Upper lobe of left lung (tissue), 6 donors: ENCODE measurements at regions not wholly inside any gene's neighbourhood (a gene's known extent, or its start where the extent isn't known, plus 50 kb on each side); places are given as distances from the start of the nearest gene placed in this dataset.

Experiments used
- ATAC-seq, 2 donors: fragments of 200-7000 bp; cut with Tn5 transposase; one replicate each; pipeline ENCODE4 v1.9.1; 2022; ENCODE audit warnings: mild to moderate bottlenecking in 2 of 2, moderate library complexity in 2 of 2; ENCODE audit not compliant: low FRiP score in 2 of 2
- DNase-seq, 2 donors: peaks; one replicate each; pipeline ENCODE4 v3.0.0-alpha.2; 2019 to 2020
- H3K27ac ChIP-seq, 4 donors: fragments of 200-600 bp; sonication (generic); one replicate each; pipeline ENCODE4 v1.5.1; 2016 to 2019
- H3K27me3 ChIP-seq, 4 donors: fragments of 200-600 bp; sonication (generic); one replicate each; pipeline ENCODE4 v1.5.1; 2017 to 2019
- H3K36me3 ChIP-seq, 4 donors: fragments of 200-600 bp; sonication (generic); one replicate each; pipeline ENCODE4 v1.5.1; 2016 to 2019
- H3K4me1 ChIP-seq, 4 donors: fragments of 200-600 bp; sonication (generic); one replicate each; pipeline ENCODE4 v1.5.1; 2018 to 2019
- H3K4me3 ChIP-seq, 4 donors: fragments of 200-600 bp; sonication (generic); one replicate each; pipeline ENCODE4 v1.5.1; 2017 to 2019; ENCODE audit warnings: mild to moderate bottlenecking in 2 of 4, moderate library complexity in 1 of 4
- H3K9me3 ChIP-seq, 4 donors: fragments of 200-600 bp; sonication (generic); one replicate each; pipeline ENCODE4 v1.5.1; 2018 to 2019
- EP300 ChIP-seq, 4 donors: sonication (generic); formaldehyde crosslinking; IDR thresholded peaks; one replicate each; pipeline ENCODE4 v1.5.1; 2017; ENCODE audit warnings: antibody characterized with exemption in 4 of 4, control low read depth in 2 of 4
- POLR2A ChIP-seq, 4 donors: fragments of 450-650 bp; IDR thresholded peaks; one replicate each; pipeline ENCODE4 v1.5.1; 2016 to 2017; ENCODE audit warnings: antibody characterized with exemption in 4 of 4, mild to moderate bottlenecking in 2 of 4
- POLR2AphosphoS5 ChIP-seq, 2 donors: sonication (generic); formaldehyde crosslinking; IDR thresholded peaks; one replicate each; pipeline ENCODE4 v1.5.1; 2017; ENCODE audit warnings: antibody characterized with exemption in 2 of 2
- WGBS, 2 donors: methylation state at CpG; one replicate each; pipeline ENCODE4 v1.1.5; 2017 to 2018; 5-methylcytosine and 5-hydroxymethylcytosine counted together
- TF ChIP-seq, protein P1 (sequence below), 6 experiments: fragments of 450-650 bp in 4 of 6; fragments of 200-600 bp in 2 of 6; sonication (generic) in 2 of 6; IDR thresholded peaks; one replicate each; pipeline ENCODE4 v1.5.1; 2016 to 2019; ENCODE audit warnings: antibody characterized with exemption in 6 of 6
- donor health status: DM: no; HTN: no; CAD: no; lungs with moderate emphysema.
- donor health status: DM: no; HTN: yes; CAD: no; lungs with severe emphysema.

DNA sequence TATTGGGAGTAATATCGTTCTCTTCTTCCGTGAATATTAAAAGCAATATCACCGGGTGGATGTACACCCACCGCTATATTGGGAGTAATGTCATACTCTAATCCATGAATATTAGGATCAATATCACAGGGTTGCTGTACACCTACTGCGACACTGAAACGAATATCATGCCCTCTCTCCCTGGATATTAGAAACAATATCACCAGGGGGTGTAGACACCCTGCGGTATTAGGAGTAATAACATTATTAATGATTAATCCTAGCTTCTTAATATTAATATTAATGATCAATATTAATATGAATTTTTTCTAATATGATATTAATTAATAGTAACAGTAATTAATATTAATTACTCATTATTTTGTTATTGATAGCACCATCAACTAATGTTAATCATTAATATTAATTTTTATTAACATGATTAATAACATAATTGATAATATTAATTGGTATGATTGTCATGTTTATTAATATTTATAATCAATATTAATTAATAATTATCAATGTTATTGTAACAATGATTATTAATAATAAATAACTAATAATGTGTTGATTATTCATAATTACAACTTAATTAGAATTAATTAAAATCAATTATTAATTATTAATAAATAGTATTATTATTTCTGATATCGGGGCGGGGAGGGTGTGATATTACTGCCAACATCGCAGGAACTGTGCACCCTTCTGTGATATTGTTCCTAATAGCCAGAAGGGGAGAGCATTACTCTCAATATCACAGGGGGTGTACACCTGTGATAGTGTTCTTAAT lies 121.3 kb upstream of the C1GALT1 start:
- 85 to 94% methylated on average over 10 of the region's 10 CpGs for WGBS, 2 donors
- no peak for TF ChIP-seq EP300 (IDR thresholded peaks at IDR 0.05)
- no peak for TF ChIP-seq POLR2AphosphoS5 (IDR thresholded peaks at IDR 0.05)
- TF ChIP-seq, protein P1, sequence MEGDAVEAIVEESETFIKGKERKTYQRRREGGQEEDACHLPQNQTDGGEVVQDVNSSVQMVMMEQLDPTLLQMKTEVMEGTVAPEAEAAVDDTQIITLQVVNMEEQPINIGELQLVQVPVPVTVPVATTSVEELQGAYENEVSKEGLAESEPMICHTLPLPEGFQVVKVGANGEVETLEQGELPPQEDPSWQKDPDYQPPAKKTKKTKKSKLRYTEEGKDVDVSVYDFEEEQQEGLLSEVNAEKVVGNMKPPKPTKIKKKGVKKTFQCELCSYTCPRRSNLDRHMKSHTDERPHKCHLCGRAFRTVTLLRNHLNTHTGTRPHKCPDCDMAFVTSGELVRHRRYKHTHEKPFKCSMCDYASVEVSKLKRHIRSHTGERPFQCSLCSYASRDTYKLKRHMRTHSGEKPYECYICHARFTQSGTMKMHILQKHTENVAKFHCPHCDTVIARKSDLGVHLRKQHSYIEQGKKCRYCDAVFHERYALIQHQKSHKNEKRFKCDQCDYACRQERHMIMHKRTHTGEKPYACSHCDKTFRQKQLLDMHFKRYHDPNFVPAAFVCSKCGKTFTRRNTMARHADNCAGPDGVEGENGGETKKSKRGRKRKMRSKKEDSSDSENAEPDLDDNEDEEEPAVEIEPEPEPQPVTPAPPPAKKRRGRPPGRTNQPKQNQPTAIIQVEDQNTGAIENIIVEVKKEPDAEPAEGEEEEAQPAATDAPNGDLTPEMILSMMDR (IDR thresholded peaks at IDR 0.05), result no peak
- TF ChIP-seq POLR2A (IDR thresholded peaks at IDR 0.05), result no peak
- DNase-seq (no peak), ATAC-seq (no peak)
- H3K4me3 ChIP-seq, result no peak overlapping the region
- no peak overlapping the region for H3K27ac ChIP-seq
- no peaks in the 10 kb centered on the region for H3K4me1 ChIP-seq
- no peaks in the 10 kb centered on the region for H3K36me3 ChIP-seq
- H3K27me3 ChIP-seq, result no peaks in the 10 kb centered on the region
- no peaks in the 10 kb centered on the region for H3K9me3 ChIP-seq

DNA sequence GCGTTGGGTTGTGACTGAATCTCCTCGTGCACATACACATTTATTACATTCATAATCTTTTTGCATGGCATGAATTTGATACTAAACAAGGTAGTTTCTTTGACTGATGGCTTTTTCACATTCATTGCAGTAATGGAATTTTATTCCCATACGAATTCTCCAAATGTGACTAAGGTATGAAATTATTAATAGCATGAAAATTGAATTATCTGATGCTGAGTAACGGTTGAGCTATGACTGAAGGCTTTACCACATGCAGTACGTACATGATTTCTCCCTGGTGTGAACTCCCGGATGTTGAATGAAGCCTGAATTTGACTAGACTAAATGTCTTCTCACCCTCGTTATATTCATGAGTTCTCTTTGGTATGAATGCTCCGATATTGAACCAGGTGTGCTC lies 104.4 kb upstream of the C1GALT1 start:
- DNase-seq (no peak), ATAC-seq (no peak)
- Histone ChIP-seq H3K9me3 (no peaks in the 10 kb centered on the region), H3K4me3 (no peak overlapping the region), H3K4me1 (no peaks in the 10 kb centered on the region), H3K27me3 (no peaks in the 10 kb centered on the region), H3K27ac (no peak overlapping the region), H3K36me3 (no peaks in the 10 kb centered on the region)
- WGBS, 2 donors, result 82 to 89% methylated on average over 8 of the region's 8 CpGs
- TF ChIP-seq, protein P1 (IDR thresholded peaks at IDR 0.05), result no peak
- TF ChIP-seq POLR2AphosphoS5 (IDR thresholded peaks at IDR 0.05) (no peak), EP300 (IDR thresholded peaks at IDR 0.05) (no peak), POLR2A (IDR thresholded peaks at IDR 0.05) (no peak)

DNA sequence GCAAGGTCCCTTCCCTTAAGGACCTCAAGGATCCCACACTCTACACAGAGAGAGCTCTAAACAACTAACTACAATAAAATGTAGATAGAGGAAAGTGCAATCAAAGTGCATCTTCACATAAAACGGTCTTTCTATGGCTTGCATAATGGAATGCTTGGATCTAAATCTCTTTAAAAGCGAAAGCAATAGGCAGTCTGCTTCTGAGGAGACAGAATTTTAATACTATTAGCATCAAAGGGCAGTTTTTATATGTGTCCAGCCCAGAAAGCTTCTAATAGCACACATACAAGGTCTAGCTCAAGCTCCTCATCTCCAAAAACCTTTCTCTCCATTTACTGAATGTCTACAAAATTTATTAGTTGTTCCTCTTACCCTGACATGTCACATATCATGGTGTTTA lies 101.5 kb upstream of the C1GALT1 start:
- Histone ChIP-seq H3K4me1 (no peaks in the 10 kb centered on the region), H3K9me3 (no peaks in the 10 kb centered on the region), H3K4me3 (no peak overlapping the region), H3K36me3 (no peaks in the 10 kb centered on the region), H3K27me3 (no peaks in the 10 kb centered on the region), H3K27ac (no peak overlapping the region)
- DNase-seq, result no peak
- ATAC-seq, result no peak
- TF ChIP-seq, protein P1 (IDR thresholded peaks at IDR 0.05), result no peak
- TF ChIP-seq EP300 (IDR thresholded peaks at IDR 0.05), result no peak
- TF ChIP-seq POLR2A (IDR thresholded peaks at IDR 0.05), result no peak
- TF ChIP-seq POLR2AphosphoS5 (IDR thresholded peaks at IDR 0.05), result no peak
- 46 to 62% methylated on average over 2 of the region's 2 CpGs for WGBS, 2 donors

DNA sequence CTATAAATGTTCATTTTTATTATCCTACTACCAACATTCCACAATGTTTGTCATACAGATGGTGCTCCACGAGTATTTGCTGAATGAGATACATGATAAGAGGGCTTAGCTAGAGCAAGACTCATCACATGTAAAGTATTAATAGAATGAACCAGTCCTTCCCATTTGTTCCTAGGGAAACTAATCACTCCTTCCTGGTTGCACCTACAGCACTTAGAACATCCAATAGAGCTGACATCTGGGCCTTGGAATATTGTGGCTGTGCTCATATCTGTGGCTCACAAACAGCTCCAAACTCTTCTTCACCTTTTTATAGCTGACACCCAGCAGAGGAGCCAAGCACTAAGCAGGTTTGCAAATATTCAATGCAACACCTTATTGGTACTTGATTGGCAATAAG lies 91.9 kb upstream of the C1GALT1 start:
- TF ChIP-seq EP300 (IDR thresholded peaks at IDR 0.05) (no peak), POLR2AphosphoS5 (IDR thresholded peaks at IDR 0.05) (no peak), POLR2A (IDR thresholded peaks at IDR 0.05) (no peak)
- TF ChIP-seq, protein P1 (IDR thresholded peaks at IDR 0.05), result no peak
- no peak overlapping the region for H3K4me3 ChIP-seq
- H3K36me3 ChIP-seq, result no peaks in the 10 kb centered on the region
- no peak for ATAC-seq
- WGBS, 2 donors, result 61 to 81% methylated on average over 1 of the region's 1 CpG
- no peaks in the 10 kb centered on the region for H3K9me3 ChIP-seq
- H3K27ac ChIP-seq, result no peak overlapping the region
- H3K27me3 ChIP-seq, result no peaks in the 10 kb centered on the region
- no peak for DNase-seq
- H3K4me1 ChIP-seq, result no peaks in the 10 kb centered on the region

DNA sequence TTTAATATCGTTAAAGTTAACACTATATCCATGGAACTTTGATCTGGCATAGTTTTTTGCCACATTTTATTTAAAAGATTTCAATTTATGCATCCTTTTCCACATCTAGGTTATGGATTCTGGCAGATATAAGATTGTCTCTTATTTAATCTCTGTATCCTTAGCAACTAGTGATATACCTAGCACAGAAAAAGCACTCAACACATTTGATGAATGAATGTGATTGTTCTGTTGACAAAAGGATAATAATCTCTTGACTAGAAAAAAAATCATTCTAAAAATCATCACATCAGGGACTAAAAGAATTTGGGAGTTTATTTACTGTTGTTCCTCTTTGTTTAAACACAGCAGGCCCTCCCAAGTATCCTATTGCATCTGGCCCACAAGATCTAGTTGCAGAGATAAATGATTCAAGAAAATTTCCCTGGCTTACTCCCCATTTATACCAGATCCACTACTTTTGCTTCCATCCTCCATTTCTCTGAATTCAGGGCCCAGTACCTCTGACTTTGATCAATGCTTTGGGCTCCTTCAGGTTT lies 84.0 kb upstream of the C1GALT1 start:
- TF ChIP-seq, protein P1 (IDR thresholded peaks at IDR 0.05), result no peak
- 97 to 100% methylated on average over 1 of the region's 1 CpG for WGBS, 2 donors

More for the DNA sequence above, 84.0 kb upstream of the C1GALT1 start:
- ATAC-seq (no peak), DNase-seq (no peak)
- Histone ChIP-seq H3K9me3 (no peaks in the 10 kb centered on the region), H3K36me3 (no peaks in the 10 kb centered on the region), H3K27ac (no peak overlapping the region), H3K4me1 (peaks cover 12 to 17% (median 16%) of the 10 kb centered on the region in 4 donors), H3K27me3 (no peaks in the 10 kb centered on the region), H3K4me3 (no peak overlapping the region)
